Caco-2 (cell line): ENCODE measurements at regions not wholly inside any gene's neighbourhood (a gene's known extent, or its start where the extent isn't known, plus 50 kb on each side); places are given as distances from the start of the nearest gene placed in this dataset.

ENCODE experiments used
- BruUV-seq: library from RNA; stranded (reverse); fragments of 400-500 nt; replicated peaks from 2 replicates; lab custom pipeline; 2021; lab: Mats Ljungman, UMichigan
- CTCF ChIA-PET: fragments of 300-600 bp; sonication (Branson Sonifier 250); formaldehyde crosslinking; loops from one replicate; lab custom pipeline; 2022; ENCODE audit warnings: antibody characterized with exemption; lab: Charles Lee
- POLR2A ChIA-PET: fragments of 300-600 bp; sonication (Branson Sonifier 250); formaldehyde crosslinking; loops from one replicate; lab custom pipeline; 2022; ENCODE audit warnings: antibody characterized with exemption; lab: Charles Lee
- DNase-seq, 2 experiments: peaks; one replicate each; pipeline versions ENCODE4 v3.0.0 to v3.0.0-alpha.2; 2020 to 2022
- H3K27me3 ChIP-seq: replicated peaks from 2 replicates; pipeline ENCODE4 v1.6.0; 2011; ENCODE audit warnings: low read length; ENCODE audit not compliant: control insufficient read depth, insufficient read depth
- H3K36me3 ChIP-seq: 2 replicates; pipeline ENCODE4 v1.5.1; 2011; ENCODE audit warnings: low read length; ENCODE audit not compliant: control insufficient read depth, insufficient read depth
- H3K4me1 ChIP-seq: fragments of 250-450 bp; sonication (Bioruptor Pico); 2 replicates; pipeline ENCODE4 v1.5.1; 2020; ENCODE audit warnings: mild to moderate bottlenecking
- H3K4me3 ChIP-seq: 2 replicates; pipeline ENCODE4 v1.5.1; 2011; ENCODE audit warnings: low read depth, mild to moderate bottlenecking, control low read depth, low read length
- H3K9me3 ChIP-seq: fragments of 250-450 bp; sonication (Bioruptor Pico); 2 replicates; pipeline ENCODE4 v1.5.1; 2020; ENCODE audit warnings: mild to moderate bottlenecking, moderate library complexity
- H3K27ac Mint-ChIP-seq: one replicate; pipeline ENCODE4 v1.8.0; 2022; ENCODE audit warnings: mixed read lengths; ENCODE audit not compliant: unreplicated experiment
- H3K27me3 Mint-ChIP-seq: one replicate; pipeline ENCODE4 v1.8.0; 2022; ENCODE audit warnings: mixed read lengths; ENCODE audit not compliant: insufficient read depth, unreplicated experiment
- H3K36me3 Mint-ChIP-seq: one replicate; pipeline ENCODE4 v1.8.0; 2022; ENCODE audit warnings: mild to moderate bottlenecking, mixed read lengths; ENCODE audit not compliant: insufficient read depth, unreplicated experiment
- H3K4me1 Mint-ChIP-seq: one replicate; pipeline ENCODE4 v1.8.0; 2022; ENCODE audit warnings: low read depth, mixed read lengths; ENCODE audit not compliant: unreplicated experiment
- H3K4me3 Mint-ChIP-seq: one replicate; pipeline ENCODE4 v1.8.0; 2022; ENCODE audit warnings: mild to moderate bottlenecking, moderate library complexity, mixed read lengths; ENCODE audit not compliant: unreplicated experiment
- H3K9me3 Mint-ChIP-seq: one replicate; pipeline ENCODE4 v1.8.0; 2022; ENCODE audit warnings: mixed read lengths; ENCODE audit not compliant: unreplicated experiment
- CTCF ChIP-seq, 2 experiments: fragments of 200-600 bp in 1 of 2; IDR thresholded peaks; 1 replicate in 1 of 2; 2 replicates in 1 of 2; pipeline versions ENCODE4 v1.5.1 to v1.8.0; 2011 to 2022; ENCODE audit warnings: antibody characterized with exemption in 1 of 2, control low read depth in 1 of 2, inconsistent platforms in 1 of 2, low read depth in 1 of 2, low read length in 1 of 2, mild to moderate bottlenecking in 1 of 2, moderate library complexity in 1 of 2; ENCODE audit not compliant: insufficient read depth in 1 of 2, severe bottlenecking in 1 of 2, unreplicated experiment in 1 of 2
- intact Hi-C: fragments of 100-400 bp; cut with micrococcal nuclease; formaldehyde crosslinking; loops from one replicate; pipeline ENCODE4 v1.10.0; 2022; ENCODE audit not compliant: unreplicated experiment

GRCh38 chr4:107519053-107519452, 201.0 kb downstream of the PAPSS1 start:
- Mint-ChIP-seq H3K4me3 (no peak overlapping the region), H3K36me3 (no peaks in the 10 kb centered on the region), H3K27me3 (no peaks in the 10 kb centered on the region), H3K27ac (no peak overlapping the region), H3K4me1 (no peaks in the 10 kb centered on the region), H3K9me3 (no peaks in the 10 kb centered on the region)
- ChIA-PET CTCF (interaction anchor here (0.6 to 0.7 kb wide), 2 partner anchors 381 to 463 kb away, joined by 3 to 5 read pairs; no protein-coding TSS in a partner anchor), POLR2A (no interaction called here)
- H3K4me1 ChIP-seq: no peaks in the 10 kb centered on the region
- H3K4me3 ChIP-seq: no peak overlapping the region
- no peaks in the 10 kb centered on the region for H3K9me3 ChIP-seq
- intact Hi-C loops: loop anchor here (1.0 kb wide), 3 partner anchors 336 to 469 kb away; no protein-coding TSS in a partner anchor
- no peaks in the 10 kb centered on the region for H3K36me3 ChIP-seq
- peak; percentile 35 to 56 for TF ChIP-seq CTCF (IDR thresholded peaks at IDR 0.05; ENCODE audit: insufficient read depth in 1 of 2, low read depth in 1 of 2, low read length in 1 of 2, severe bottlenecking in 1 of 2, unreplicated experiment in 1 of 2)
- peak in 1 of 2 experiments; percentile 29 for DNase-seq
- BruUV-seq: no TSS peak
- H3K27me3 ChIP-seq: no peaks in the 10 kb centered on the region

- intact Hi-C loops: no loop called here
- CTCF ChIA-PET: no interaction called here
- POLR2A ChIA-PET: no interaction called here
- BruUV-seq: no TSS peak
- Histone ChIP-seq H3K9me3 (no peaks in the 10 kb centered on the region), H3K36me3 (no peaks in the 10 kb centered on the region), H3K27me3 (no peaks in the 10 kb centered on the region), H3K4me1 (no peaks in the 10 kb centered on the region), H3K4me3 (no peak overlapping the region)
- Mint-ChIP-seq H3K4me1 (no peaks in the 10 kb centered on the region), H3K27me3 (no peaks in the 10 kb centered on the region), H3K4me3 (no peak overlapping the region), H3K27ac (no peak overlapping the region), H3K9me3 (no peaks in the 10 kb centered on the region), H3K36me3 (no peaks in the 10 kb centered on the region)
- TF ChIP-seq CTCF (IDR thresholded peaks at IDR 0.05; ENCODE audit: insufficient read depth in 1 of 2, low read depth in 1 of 2, low read length in 1 of 2, severe bottlenecking in 1 of 2, unreplicated experiment in 1 of 2): no peak
- DNase-seq: no peak
Observed at GRCh38 chr4:107518076-107518475, 202.0 kb downstream of the PAPSS1 start.

- BruUV-seq: no TSS peak
- Histone ChIP-seq H3K4me1 (no peaks in the 10 kb centered on the region), H3K36me3 (no peaks in the 10 kb centered on the region), H3K9me3 (no peaks in the 10 kb centered on the region), H3K4me3 (no peak overlapping the region), H3K27me3 (no peaks in the 10 kb centered on the region)
- Mint-ChIP-seq H3K27me3 (peaks cover 3% of the 10 kb centered on the region), H3K27ac (no peak overlapping the region), H3K9me3 (no peaks in the 10 kb centered on the region), H3K4me3 (no peak overlapping the region), H3K4me1 (no peaks in the 10 kb centered on the region), H3K36me3 (no peaks in the 10 kb centered on the region)
- ChIA-PET CTCF (no interaction called here), POLR2A (no interaction called here)
- TF ChIP-seq CTCF (IDR thresholded peaks at IDR 0.05; ENCODE audit: insufficient read depth in 1 of 2, low read depth in 1 of 2, low read length in 1 of 2, severe bottlenecking in 1 of 2, unreplicated experiment in 1 of 2): no peak
- no peak for DNase-seq
- intact Hi-C loops: no loop called here
Observed at GRCh38 chr4:107512549-107512948, 207.5 kb downstream of the PAPSS1 start.
